DOHH2 (cell line): ENCODE measurements at regions not wholly inside any gene's neighbourhood (a gene's known extent, or its start where the extent isn't known, plus 50 kb on each side); places are given as distances from the start of the nearest gene placed in this dataset.

Source experiments
- H3F3A ChIP-seq: fragments of 200-600 bp; sonication (generic), shearing (Covaris generic); 2 replicates; pipeline ENCODE4 v1.6.0; 2016; ENCODE audit warnings: antibody characterized with exemption, mild to moderate bottlenecking; ENCODE audit not compliant: control insufficient read depth, insufficient read depth
- H3K27ac ChIP-seq: fragments of 200-600 bp; sonication (generic); 2 replicates; pipeline ENCODE4 v1.5.1; 2014; ENCODE audit warnings: low read depth, mild to moderate bottlenecking, low read length, moderate library complexity
- H3K27me3 ChIP-seq: fragments of 200-600 bp; sonication (generic); 2 replicates; pipeline ENCODE4 v1.6.1; 2014; ENCODE audit warnings: mild to moderate bottlenecking, low read length, mixed read lengths; ENCODE audit not compliant: control insufficient read depth
- H3K36me3 ChIP-seq: fragments of 200-600 bp; sonication (generic); 2 replicates; pipeline ENCODE4 v1.6.1; 2014; ENCODE audit warnings: mild to moderate bottlenecking, low read length, moderate library complexity, mixed read lengths; ENCODE audit not compliant: control insufficient read depth
- H3K4me1 ChIP-seq: fragments of 200-600 bp; sonication (generic); 2 replicates; pipeline ENCODE4 v1.6.1; 2014; ENCODE audit warnings: mild to moderate bottlenecking, low read length, mixed read lengths; ENCODE audit not compliant: control insufficient read depth
- H3K4me2 ChIP-seq: fragments of 200-600 bp; sonication (generic); 2 replicates; pipeline ENCODE4 v1.6.0; 2014; ENCODE audit warnings: mild to moderate bottlenecking, low read length, moderate library complexity
- H3K4me3 ChIP-seq: fragments of 200-600 bp; sonication (generic); 2 replicates; pipeline ENCODE4 v1.5.1; 2014; ENCODE audit warnings: mild to moderate bottlenecking, low read length, mixed read lengths
- H3K79me2 ChIP-seq: fragments of 200-600 bp; sonication (generic); 2 replicates; pipeline ENCODE4 v1.6.1; 2014; ENCODE audit warnings: mild to moderate bottlenecking, low read length, mixed read lengths; ENCODE audit not compliant: control insufficient read depth
- H3K9me2 ChIP-seq: fragments of 200-600 bp; sonication (generic); replicated peaks from 2 replicates; pipeline ENCODE4 v1.6.1; 2014; ENCODE audit warnings: mild to moderate bottlenecking, low read length, mixed read lengths; ENCODE audit not compliant: control insufficient read depth
- H3K9me3 ChIP-seq: fragments of 200-600 bp; sonication (generic); 2 replicates; pipeline ENCODE4 v1.6.1; 2014; ENCODE audit warnings: antibody characterized with exemption, low read length, mixed read lengths; ENCODE audit not compliant: control insufficient read depth, insufficient read depth
- H4K20me1 ChIP-seq: fragments of 200-600 bp; sonication (generic); 2 replicates; pipeline ENCODE4 v1.6.0; 2014; ENCODE audit warnings: low read depth, mild to moderate bottlenecking, antibody characterized with exemption, low read length, moderate library complexity; ENCODE audit not compliant: control insufficient read depth, insufficient read depth
- EZH2phosphoT487 ChIP-seq: fragments of 200-600 bp; sonication (generic); IDR thresholded peaks from 2 replicates; pipeline ENCODE4 v1.6.1; 2017; ENCODE audit warnings: borderline replicate concordance, mild to moderate bottlenecking, antibody characterized with exemption, low read length, moderate library complexity, mixed read lengths
- TF ChIP-seq, protein P1 (sequence below): fragments of 200-600 bp; sonication (generic); IDR thresholded peaks from one replicate; pipeline ENCODE4 v1.5.1; 2014; ENCODE audit warnings: antibody characterized with exemption, mild to moderate bottlenecking, low read depth, low read length; ENCODE audit not compliant: poor library complexity, severe bottlenecking

GRCh38 chr10:2012209-2012608, 274.9 kb upstream of the ADARB2 start:
- Histone ChIP-seq H3K4me1 (no peaks in the 10 kb centered on the region), H3K79me2 (no peaks in the 10 kb centered on the region), H3K27ac (no peak overlapping the region), H3K9me2 (no peaks in the 10 kb centered on the region), H3K4me2 (no peak overlapping the region), H3K9me3 (peaks cover 3% of the 10 kb centered on the region; the same call in 1 of the 2 replicates), H3K27me3 (no peaks in the 10 kb centered on the region), H3F3A (no peaks in the 10 kb centered on the region), H3K36me3 (no peaks in the 10 kb centered on the region), H3K4me3 (no peak overlapping the region), H4K20me1 (no peaks in the 10 kb centered on the region)
- TF ChIP-seq, protein P1, sequence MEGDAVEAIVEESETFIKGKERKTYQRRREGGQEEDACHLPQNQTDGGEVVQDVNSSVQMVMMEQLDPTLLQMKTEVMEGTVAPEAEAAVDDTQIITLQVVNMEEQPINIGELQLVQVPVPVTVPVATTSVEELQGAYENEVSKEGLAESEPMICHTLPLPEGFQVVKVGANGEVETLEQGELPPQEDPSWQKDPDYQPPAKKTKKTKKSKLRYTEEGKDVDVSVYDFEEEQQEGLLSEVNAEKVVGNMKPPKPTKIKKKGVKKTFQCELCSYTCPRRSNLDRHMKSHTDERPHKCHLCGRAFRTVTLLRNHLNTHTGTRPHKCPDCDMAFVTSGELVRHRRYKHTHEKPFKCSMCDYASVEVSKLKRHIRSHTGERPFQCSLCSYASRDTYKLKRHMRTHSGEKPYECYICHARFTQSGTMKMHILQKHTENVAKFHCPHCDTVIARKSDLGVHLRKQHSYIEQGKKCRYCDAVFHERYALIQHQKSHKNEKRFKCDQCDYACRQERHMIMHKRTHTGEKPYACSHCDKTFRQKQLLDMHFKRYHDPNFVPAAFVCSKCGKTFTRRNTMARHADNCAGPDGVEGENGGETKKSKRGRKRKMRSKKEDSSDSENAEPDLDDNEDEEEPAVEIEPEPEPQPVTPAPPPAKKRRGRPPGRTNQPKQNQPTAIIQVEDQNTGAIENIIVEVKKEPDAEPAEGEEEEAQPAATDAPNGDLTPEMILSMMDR: no peak
- TF ChIP-seq EZH2phosphoT487: no peak

DNA sequence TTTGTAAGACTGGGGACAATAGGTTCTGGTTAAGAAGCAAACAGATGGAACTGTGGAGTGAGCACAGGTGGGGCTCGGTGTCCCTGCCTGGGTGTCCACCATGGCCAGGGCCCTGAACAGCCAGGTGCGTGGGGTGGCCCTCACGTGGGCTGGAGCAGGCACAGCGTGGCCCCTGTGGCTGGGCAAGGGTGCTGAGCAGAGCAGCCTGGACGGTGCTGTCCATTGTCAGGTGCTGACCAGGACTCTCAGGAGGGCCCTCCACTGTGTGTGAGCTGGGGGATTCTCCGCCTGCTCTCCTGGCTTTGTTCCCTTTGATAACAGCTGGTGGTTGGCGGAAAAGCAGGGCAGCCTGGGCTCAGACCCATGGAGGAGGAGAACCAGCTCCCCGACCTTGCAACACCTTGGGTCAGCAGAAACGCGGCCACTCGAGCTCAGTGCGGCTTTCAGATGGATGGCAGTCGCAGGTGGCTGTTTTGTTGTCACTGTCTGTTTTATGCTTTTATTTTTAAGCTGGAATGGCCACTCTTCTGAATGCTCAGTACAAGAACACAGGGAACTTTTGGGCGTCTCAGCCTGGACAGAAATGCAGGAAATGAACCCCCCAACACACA, 273.9 kb upstream of the ADARB2 start:
- no peak overlapping the region for H3K27ac ChIP-seq
- peaks cover 3% of the 10 kb centered on the region; the same call in 1 of the 2 replicates for H3K9me3 ChIP-seq
- H3F3A ChIP-seq: no peaks in the 10 kb centered on the region
- TF ChIP-seq EZH2phosphoT487: no peak
- TF ChIP-seq, protein P1: no peak
- no peaks in the 10 kb centered on the region for H4K20me1 ChIP-seq
- H3K36me3 ChIP-seq: no peaks in the 10 kb centered on the region
- no peak overlapping the region for H3K4me3 ChIP-seq
- H3K9me2 ChIP-seq: no peaks in the 10 kb centered on the region
- no peaks in the 10 kb centered on the region for H3K4me1 ChIP-seq
- H3K4me2 ChIP-seq: no peak overlapping the region
- H3K79me2 ChIP-seq: no peaks in the 10 kb centered on the region
- no peaks in the 10 kb centered on the region for H3K27me3 ChIP-seq

DNA sequence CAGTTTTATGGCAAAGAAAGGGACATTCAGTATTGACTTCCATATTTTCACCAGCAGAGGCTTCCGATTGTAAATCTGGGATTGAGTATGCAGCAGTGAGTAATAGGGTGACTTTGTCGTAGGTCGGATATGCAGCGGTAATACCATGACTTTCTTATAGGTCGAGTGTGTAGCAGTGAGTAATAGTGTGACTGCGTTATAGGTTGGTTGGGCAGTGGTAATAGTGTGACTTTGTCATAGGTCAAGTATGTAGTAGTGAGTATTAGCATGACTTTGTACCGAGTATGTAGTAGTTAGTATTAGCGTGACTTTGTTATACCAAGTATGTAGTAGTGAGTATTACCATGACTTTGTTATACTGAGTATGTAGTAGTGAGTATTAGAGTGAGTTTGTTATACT, 268.2 kb upstream of the ADARB2 start:
- Histone ChIP-seq H3K9me2 (no peaks in the 10 kb centered on the region), H3K36me3 (no peaks in the 10 kb centered on the region), H3K4me1 (no peaks in the 10 kb centered on the region), H3K27me3 (no peaks in the 10 kb centered on the region; the same call in 1 of the 2 replicates), H3K9me3 (peaks cover 3% of the 10 kb centered on the region; the same call in 1 of the 2 replicates), H3K79me2 (no peaks in the 10 kb centered on the region), H3K27ac (no peak overlapping the region), H3K4me2 (no peak overlapping the region), H3K4me3 (no peak overlapping the region), H4K20me1 (no peaks in the 10 kb centered on the region), H3F3A (no peaks in the 10 kb centered on the region)
- TF ChIP-seq, protein P1: no peak
- TF ChIP-seq EZH2phosphoT487: no peak
